GM19035 (cell line): ENCODE measurements at regions not wholly inside any gene's neighbourhood (a gene's known extent, or its start where the extent isn't known, plus 50 kb on each side); places are given as distances from the start of the nearest gene placed in this dataset.

Experiments
- ATAC-seq: cut with Tn5 transposase; IDR thresholded peaks from one replicate; pipeline ENCODE4 v1.9.1; 2021; ENCODE audit not compliant: unreplicated experiment

- ATAC-seq = no peak
Measured at GRCh38 chr3:23075496-23075895, 127.6 kb upstream of the UBE2E2 start.

GRCh38 chr3:23076437-23076836 lies 126.7 kb upstream of the UBE2E2 start:
- ATAC-seq = no peak

GRCh38 chr3:23077126-23077525 lies 126.0 kb upstream of the UBE2E2 start:
- no peak for ATAC-seq

GRCh38 chr3:23078735-23079134 lies 124.4 kb upstream of the UBE2E2 start:
- no peak for ATAC-seq

- ATAC-seq = no peak
Measured at GRCh38 chr3:23079976-23080375, 123.2 kb upstream of the UBE2E2 start.

GRCh38 chr3:23083701-23084100 lies 119.4 kb upstream of the UBE2E2 start:
- no peak for ATAC-seq

- no peak for ATAC-seq
Measured at GRCh38 chr3:23084367-23084766, 118.8 kb upstream of the UBE2E2 start.

- no peak for ATAC-seq
Measured at GRCh38 chr3:23085261-23085660, 117.9 kb upstream of the UBE2E2 start.

GRCh38 chr3:23086331-23086730 lies 116.8 kb upstream of the UBE2E2 start:
- no peak for ATAC-seq

- no peak for ATAC-seq
Measured at GRCh38 chr3:23086831-23087230, 116.3 kb upstream of the UBE2E2 start.

- ATAC-seq = no peak
Measured at GRCh38 chr3:23094412-23094811, 108.7 kb upstream of the UBE2E2 start.

- no peak for ATAC-seq
Measured at GRCh38 chr3:23094890-23095462, 108.2 kb upstream of the UBE2E2 start.

GRCh38 chr3:23096041-23096440 lies 107.1 kb upstream of the UBE2E2 start:
- no peak for ATAC-seq

GRCh38 chr3:23099021-23099420 lies 104.1 kb upstream of the UBE2E2 start:
- ATAC-seq = no peak

- no peak for ATAC-seq
Measured at GRCh38 chr3:23099677-23100076, 103.5 kb upstream of the UBE2E2 start.

- no peak for ATAC-seq
Measured at GRCh38 chr3:23100106-23100505, 103.0 kb upstream of the UBE2E2 start.

- ATAC-seq = no peak
Measured at GRCh38 chr3:23103764-23104163, 99.4 kb upstream of the UBE2E2 start.

- ATAC-seq = no peak
Measured at GRCh38 chr3:23105048-23105447, 98.1 kb upstream of the UBE2E2 start.

GRCh38 chr3:23106666-23107065 lies 96.5 kb upstream of the UBE2E2 start:
- no peak for ATAC-seq

GRCh38 chr3:23107221-23107620 lies 95.9 kb upstream of the UBE2E2 start:
- ATAC-seq = no peak

GRCh38 chr3:23108451-23109057 lies 94.6 kb upstream of the UBE2E2 start:
- ATAC-seq = no peak

- ATAC-seq = no peak
Measured at GRCh38 chr3:23111286-23111685, 91.8 kb upstream of the UBE2E2 start.

GRCh38 chr3:23111797-23112196 lies 91.3 kb upstream of the UBE2E2 start:
- no peak for ATAC-seq
